ENCODE measurements at regions not wholly inside any gene's neighbourhood (a gene's known extent, or its start where the extent isn't known, plus 50 kb on each side); places are given as distances from the start of the nearest gene placed in this dataset.
A peak's percentile ranks its signal among the peaks of the same experiment; 100 is the strongest.

GRCh38 chr12:124517260-124518050 lies 50.0 kb downstream of the NCOR2 start:
- peak overlapping the region; percentile 58 for H3K4me3 ChIP-seq (replicated peaks; ENCODE audit: low read depth, low read length)
- DNase-seq (ENCODE audit: extremely low read depth, low read depth) = no peak
- no peak for TF ChIP-seq CTCF (IDR thresholded peaks at IDR 0.05; ENCODE audit: low read depth, low read length, missing control alignments)

GRCh38 chr12:124516850-124517249 lies 50.6 kb downstream of the NCOR2 start:
- H3K4me3 ChIP-seq (replicated peaks; ENCODE audit: low read depth, low read length) = peak overlapping the region; percentile 58
- no peak for DNase-seq (ENCODE audit: extremely low read depth, low read depth)

GRCh38 chr12:124515981-124516380 lies 51.4 kb downstream of the NCOR2 start:
- DNase-seq (ENCODE audit: extremely low read depth, low read depth) = no peak
- no peak overlapping the region for H3K4me3 ChIP-seq (replicated peaks; ENCODE audit: low read depth, low read length)
- no peak for TF ChIP-seq CTCF (IDR thresholded peaks at IDR 0.05; ENCODE audit: low read depth, low read length, missing control alignments)

More at GRCh38 chr12:124516850-124517249, 50.6 kb downstream of the NCOR2 start:
- no peak for TF ChIP-seq CTCF (IDR thresholded peaks at IDR 0.05; ENCODE audit: low read depth, low read length, missing control alignments)

GRCh38 chr12:124514996-124515932 lies 52.1 kb downstream of the NCOR2 start:
- no peak overlapping the region for H3K4me3 ChIP-seq (replicated peaks; ENCODE audit: low read depth, low read length)
- no peak for DNase-seq (ENCODE audit: extremely low read depth, low read depth)
- no peak for TF ChIP-seq CTCF (IDR thresholded peaks at IDR 0.05; ENCODE audit: low read depth, low read length, missing control alignments)

GRCh38 chr12:124514145-124514995 lies 53.0 kb downstream of the NCOR2 start:
- DNase-seq (ENCODE audit: extremely low read depth, low read depth) = no peak
- no peak overlapping the region for H3K4me3 ChIP-seq (replicated peaks; ENCODE audit: low read depth, low read length)
- no peak for TF ChIP-seq CTCF (IDR thresholded peaks at IDR 0.05; ENCODE audit: low read depth, low read length, missing control alignments)

GRCh38 chr12:124513297-124513867 lies 54.0 kb downstream of the NCOR2 start:
- peak overlapping the region; percentile 7; the same call in 1 of the 2 replicates for H3K4me3 ChIP-seq (replicated peaks; ENCODE audit: low read depth, low read length)
- DNase-seq (ENCODE audit: extremely low read depth, low read depth) = no peak
- TF ChIP-seq CTCF (IDR thresholded peaks at IDR 0.05; ENCODE audit: low read depth, low read length, missing control alignments) = no peak
